ENCODE measurements at regions not wholly inside any gene's neighbourhood (a gene's known extent, or its start where the extent isn't known, plus 50 kb on each side); places are given as distances from the start of the nearest gene placed in this dataset.

GRCh38 chr12:128150961-128151360 is 116.0 kb upstream of the TMEM132C start:
- DNase-seq (no peak), ATAC-seq (no peak)
- intact Hi-C loops (cut with DNase I) = no loop called here

GRCh38 chr12:128155571-128155970 is 111.4 kb upstream of the TMEM132C start:
- intact Hi-C loops (cut with DNase I) = no loop called here
- DNase-seq (no peak), ATAC-seq (no peak)

GRCh38 chr12:128163086-128163485 is 103.9 kb upstream of the TMEM132C start:
- DNase-seq (no peak), ATAC-seq (no peak)
- intact Hi-C loops (cut with DNase I) = no loop called here

GRCh38 chr12:128164533-128164932 is 102.4 kb upstream of the TMEM132C start:
- intact Hi-C loops (cut with DNase I) = no loop called here
- DNase-seq (no peak), ATAC-seq (no peak)

- intact Hi-C loops (cut with DNase I) = no loop called here
- DNase-seq (no peak), ATAC-seq (no peak)
Observed at GRCh38 chr12:128165387-128165786, 101.6 kb upstream of the TMEM132C start.

GRCh38 chr12:128168273-128168672 is 98.7 kb upstream of the TMEM132C start:
- ATAC-seq = no peak
- no peak for DNase-seq

GRCh38 chr12:128170181-128170580 is 96.8 kb upstream of the TMEM132C start:
- intact Hi-C loops (cut with DNase I) = no loop called here
- ATAC-seq (no peak), DNase-seq (no peak)

More at GRCh38 chr12:128168273-128168672, 98.7 kb upstream of the TMEM132C start:
- intact Hi-C loops (cut with DNase I) = no loop called here

- intact Hi-C loops (cut with DNase I) = no loop called here
- DNase-seq (no peak), ATAC-seq (no peak)
Observed at GRCh38 chr12:128178565-128178964, 88.4 kb upstream of the TMEM132C start.

GRCh38 chr12:128178966-128179365 is 88.0 kb upstream of the TMEM132C start:
- DNase-seq (no peak), ATAC-seq (peak in 1 of 2 donors; percentile 72)
- intact Hi-C loops (cut with DNase I) = no loop called here

GRCh38 chr12:128180166-128180565 is 86.8 kb upstream of the TMEM132C start:
- DNase-seq (no peak), ATAC-seq (no peak)
- intact Hi-C loops (cut with DNase I) = no loop called here

GRCh38 chr12:128190052-128190451 is 76.9 kb upstream of the TMEM132C start:
- DNase-seq = no peak
- ATAC-seq = no peak
- intact Hi-C loops (cut with DNase I) = no loop called here

GRCh38 chr12:128190614-128191013 is 76.4 kb upstream of the TMEM132C start:
- no peak for DNase-seq
- intact Hi-C loops (cut with DNase I) = no loop called here
- no peak for ATAC-seq

GRCh38 chr12:128191380-128191779 is 75.6 kb upstream of the TMEM132C start:
- intact Hi-C loops (cut with DNase I) = no loop called here
- DNase-seq (no peak), ATAC-seq (no peak)

- intact Hi-C loops (cut with DNase I) = no loop called here
- ATAC-seq (no peak), DNase-seq (no peak)
Observed at GRCh38 chr12:128204711-128205110, 62.3 kb upstream of the TMEM132C start.

- ATAC-seq (no peak), DNase-seq (no peak)
- intact Hi-C loops (cut with DNase I) = no loop called here
Observed at GRCh38 chr12:128205145-128205544, 61.8 kb upstream of the TMEM132C start.

GRCh38 chr12:128205758-128206157 is 61.2 kb upstream of the TMEM132C start:
- ATAC-seq (no peak), DNase-seq (no peak)
- intact Hi-C loops (cut with DNase I) = no loop called here
